HG02678 (cell line): ENCODE measurements at regions not wholly inside any gene's neighbourhood (a gene's known extent, or its start where the extent isn't known, plus 50 kb on each side); places are given as distances from the start of the nearest gene placed in this dataset.

Experiments
- ATAC-seq: cut with Tn5 transposase; IDR thresholded peaks from one replicate; pipeline ENCODE4 v1.9.1; 2021; ENCODE audit warnings: mild to moderate bottlenecking, moderate library complexity; ENCODE audit not compliant: unreplicated experiment

- ATAC-seq: no peak
These were observed 237.0 kb upstream of the UBE2E3 start for GRCh38 chr2:180743401-180743800.

GRCh38 chr2:180742801-180743200 is 237.6 kb upstream of the UBE2E3 start:
- no peak for ATAC-seq

- ATAC-seq: no peak
These were observed 241.3 kb upstream of the UBE2E3 start for GRCh38 chr2:180739070-180739469.

- ATAC-seq: no peak
These were observed 244.6 kb upstream of the UBE2E3 start for GRCh38 chr2:180735799-180736198.

GRCh38 chr2:180734382-180734781 is 246.0 kb upstream of the UBE2E3 start:
- ATAC-seq: no peak

- no peak for ATAC-seq
These were observed 247.1 kb upstream of the UBE2E3 start for GRCh38 chr2:180733330-180733729.

- no peak for ATAC-seq
These were observed 248.1 kb upstream of the UBE2E3 start for GRCh38 chr2:180732337-180732736.

GRCh38 chr2:180730976-180731375 is 249.4 kb upstream of the UBE2E3 start:
- ATAC-seq: no peak

- ATAC-seq: no peak
These were observed 251.4 kb upstream of the UBE2E3 start for GRCh38 chr2:180728928-180729559.

- ATAC-seq: no peak
These were observed 256.7 kb upstream of the UBE2E3 start for GRCh38 chr2:180723712-180724111.

- no peak for ATAC-seq
These were observed 257.7 kb upstream of the UBE2E3 start for GRCh38 chr2:180722551-180723239.

GRCh38 chr2:180720829-180721228 is 259.6 kb upstream of the UBE2E3 start:
- ATAC-seq: no peak

- no peak for ATAC-seq
These were observed 262.8 kb upstream of the UBE2E3 start for GRCh38 chr2:180717588-180717987.

GRCh38 chr2:180716186-180717180 is 263.9 kb upstream of the UBE2E3 start:
- no peak for ATAC-seq

GRCh38 chr2:180715044-180715443 is 265.4 kb upstream of the UBE2E3 start:
- no peak for ATAC-seq

GRCh38 chr2:180709392-180710145 is 270.8 kb upstream of the UBE2E3 start:
- ATAC-seq: no peak

- ATAC-seq: no peak
These were observed 272.6 kb upstream of the UBE2E3 start for GRCh38 chr2:180707884-180708205.

GRCh38 chr2:180707175-180707883 is 273.1 kb upstream of the UBE2E3 start:
- ATAC-seq: no peak

GRCh38 chr2:180706694-180707093 is 273.7 kb upstream of the UBE2E3 start:
- ATAC-seq: no peak

- ATAC-seq: no peak
These were observed 274.9 kb upstream of the UBE2E3 start for GRCh38 chr2:180705551-180705950.
